ENCODE measurements at regions not wholly inside any gene's neighbourhood (a gene's known extent, or its start where the extent isn't known, plus 50 kb on each side); places are given as distances from the start of the nearest gene placed in this dataset.
A peak's percentile ranks its signal among the peaks of the same experiment; 100 is the strongest.

- Histone ChIP-seq H3K9ac (ENCODE audit: low read length) (peak overlapping the region; percentile 79; the same call in 1 of the 2 replicates), H4K20me1 (ENCODE audit: insufficient read depth, low read length) (no peaks in the 10 kb centered on the region), H3K27ac (ENCODE audit: low read depth, low read length, poor library complexity, severe bottlenecking) (no peak overlapping the region), H3K9me3 (ENCODE audit: low read length) (no peaks in the 10 kb centered on the region), H3K9me2 (ENCODE audit: low read depth, low read length) (no peaks in the 10 kb centered on the region), H3F3A (ENCODE audit: insufficient read depth, low read length) (no peaks in the 10 kb centered on the region), H3K27me3 (ENCODE audit: insufficient read depth, low read length) (no peaks in the 10 kb centered on the region), H3K79me2 (ENCODE audit: insufficient read depth, low read length) (peaks cover 10% of the 10 kb centered on the region), H3K4me3 (ENCODE audit: low read depth, low read length, poor library complexity, severe bottlenecking) (peak overlapping the region; percentile 82), H2AFZ (ENCODE audit: low read length) (no peak overlapping the region), H3K36me3 (ENCODE audit: insufficient read depth, low read length) (peaks cover 39% of the 10 kb centered on the region), H3K4me2 (ENCODE audit: low read length) (peak overlapping the region; percentile 87), H3K4me1 (ENCODE audit: insufficient read depth, low read length, severe bottlenecking) (peaks cover 10% of the 10 kb centered on the region)
- no peak for TF ChIP-seq EZH2 (IDR thresholded peaks at IDR 0.05; ENCODE audit: borderline replicate concordance, low read length)
- no peak for TF ChIP-seq CTCF (IDR thresholded peaks at IDR 0.05; ENCODE audit: low read length)
Observed at GRCh38 chr16:31701734-31702133, 171.9 kb upstream of the ZNF267 start.

- TF ChIP-seq EZH2 (IDR thresholded peaks at IDR 0.05; ENCODE audit: borderline replicate concordance, low read length), result no peak
- no peak for TF ChIP-seq CTCF (IDR thresholded peaks at IDR 0.05; ENCODE audit: low read length)
- Histone ChIP-seq H3K4me2 (ENCODE audit: low read length) (no peak overlapping the region), H3F3A (ENCODE audit: insufficient read depth, low read length) (no peaks in the 10 kb centered on the region), H3K4me3 (ENCODE audit: low read depth, low read length, poor library complexity, severe bottlenecking) (no peak overlapping the region), H3K36me3 (ENCODE audit: insufficient read depth, low read length) (peaks cover 44% of the 10 kb centered on the region), H3K9me3 (ENCODE audit: low read length) (no peaks in the 10 kb centered on the region), H3K79me2 (ENCODE audit: insufficient read depth, low read length) (peaks cover 10% of the 10 kb centered on the region), H4K20me1 (ENCODE audit: insufficient read depth, low read length) (no peaks in the 10 kb centered on the region), H3K9me2 (ENCODE audit: low read depth, low read length) (no peaks in the 10 kb centered on the region), H3K4me1 (ENCODE audit: insufficient read depth, low read length, severe bottlenecking) (peaks cover 10% of the 10 kb centered on the region), H3K27me3 (ENCODE audit: insufficient read depth, low read length) (no peaks in the 10 kb centered on the region), H3K27ac (ENCODE audit: low read depth, low read length, poor library complexity, severe bottlenecking) (no peak overlapping the region), H3K9ac (ENCODE audit: low read length) (no peak overlapping the region), H2AFZ (ENCODE audit: low read length) (no peak overlapping the region)
Observed at GRCh38 chr16:31702796-31703195, 170.8 kb upstream of the ZNF267 start.

GRCh38 chr16:31703526-31704128 is 170.0 kb upstream of the ZNF267 start:
- no peaks in the 10 kb centered on the region for H3K27me3 ChIP-seq (ENCODE audit: insufficient read depth, low read length)
- no peak overlapping the region for H3K4me3 ChIP-seq (ENCODE audit: low read depth, low read length, poor library complexity, severe bottlenecking)
- peaks cover 44% of the 10 kb centered on the region for H3K36me3 ChIP-seq (ENCODE audit: insufficient read depth, low read length)
- H3K9ac ChIP-seq (ENCODE audit: low read length), result no peak overlapping the region
- H3K79me2 ChIP-seq (ENCODE audit: insufficient read depth, low read length), result peaks cover 10% of the 10 kb centered on the region
- no peaks in the 10 kb centered on the region for H3F3A ChIP-seq (ENCODE audit: insufficient read depth, low read length)
- H3K9me3 ChIP-seq (ENCODE audit: low read length), result no peaks in the 10 kb centered on the region
- H4K20me1 ChIP-seq (ENCODE audit: insufficient read depth, low read length), result no peaks in the 10 kb centered on the region
- no peak overlapping the region for H2AFZ ChIP-seq (ENCODE audit: low read length)
- no peak overlapping the region for H3K27ac ChIP-seq (ENCODE audit: low read depth, low read length, poor library complexity, severe bottlenecking)
- no peak overlapping the region for H3K4me2 ChIP-seq (ENCODE audit: low read length)
- TF ChIP-seq EZH2 (IDR thresholded peaks at IDR 0.05; ENCODE audit: borderline replicate concordance, low read length), result no peak
- TF ChIP-seq CTCF (IDR thresholded peaks at IDR 0.05; ENCODE audit: low read length), result no peak
- peaks cover 10% of the 10 kb centered on the region for H3K4me1 ChIP-seq (ENCODE audit: insufficient read depth, low read length, severe bottlenecking)
- H3K9me2 ChIP-seq (ENCODE audit: low read depth, low read length), result no peaks in the 10 kb centered on the region
